Gastrocnemius medialis (tissue), 4 donors: ENCODE measurements at regions not wholly inside any gene's neighbourhood (a gene's known extent, or its start where the extent isn't known, plus 50 kb on each side); places are given as distances from the start of the nearest gene placed in this dataset.

ENCODE experiments used
- CTCF ChIP-seq, 5 experiments: fragments of 450-650 bp in 3 of 5; fragments of 200-600 bp in 2 of 5; sonication (generic) in 2 of 5; IDR thresholded peaks in 4 of 5; conservative IDR thresholded peaks in 1 of 5; 1 replicate in 4 of 5; 2 replicates in 1 of 5; pipeline ENCODE4 v1.5.1; 2016 to 2019; ENCODE audit warnings: antibody characterized with exemption in 5 of 5, mild to moderate bottlenecking in 3 of 5, moderate library complexity in 3 of 5
- POLR2A ChIP-seq, 2 donors: fragments of 450-650 bp; IDR thresholded peaks; one replicate each; pipeline ENCODE4 v1.6.1; 2017; ENCODE audit warnings: antibody characterized with exemption in 2 of 2, mild to moderate bottlenecking in 2 of 2, moderate library complexity in 2 of 2

- TF ChIP-seq CTCF (IDR thresholded peaks at IDR 0.05 in 4 of 5, conservative IDR thresholded peaks at IDR 0.05 in 1 of 5), result no peak
- TF ChIP-seq POLR2A (IDR thresholded peaks at IDR 0.05), result no peak
Observed at GRCh38 chr10:106268000-106268399, 896.5 kb downstream of the SORCS1 start.
